GM19035 (cell line): ENCODE measurements at regions not wholly inside any gene's neighbourhood (a gene's known extent, or its start where the extent isn't known, plus 50 kb on each side); places are given as distances from the start of the nearest gene placed in this dataset.
"Not testable (repeated sequence)": the region's sequence is repeated elsewhere in the genome, so short reads cannot be mapped to it uniquely, and the experiment has no call there.

Experiments used
- ATAC-seq: cut with Tn5 transposase; IDR thresholded peaks from one replicate; pipeline ENCODE4 v1.9.1; 2021; ENCODE audit not compliant: unreplicated experiment

GRCh38 chr1:70812442-70813109 is 235.0 kb downstream of the PTGER3 start:
- no peak for ATAC-seq

GRCh38 chr1:70818401-70818800 is 229.2 kb downstream of the PTGER3 start:
- no peak for ATAC-seq

- ATAC-seq, result no peak
Observed at GRCh38 chr1:70819231-70819630, 228.4 kb downstream of the PTGER3 start.

- no peak for ATAC-seq
Observed at GRCh38 chr1:70819785-70820184, 227.8 kb downstream of the PTGER3 start.

- no peak for ATAC-seq
Observed at GRCh38 chr1:70820396-70820795, 227.2 kb downstream of the PTGER3 start.

- ATAC-seq, result no peak
Observed at GRCh38 chr1:70820995-70821394, 226.6 kb downstream of the PTGER3 start.

GRCh38 chr1:70826428-70826827 is 221.2 kb downstream of the PTGER3 start:
- ATAC-seq, result no peak

- no peak for ATAC-seq
Observed at GRCh38 chr1:70827030-70827429, 220.6 kb downstream of the PTGER3 start.

- no peak for ATAC-seq
Observed at GRCh38 chr1:70828177-70828576, 219.4 kb downstream of the PTGER3 start.

- ATAC-seq, result not testable (repeated sequence)
Observed at GRCh38 chr1:70834365-70834764, 213.3 kb downstream of the PTGER3 start.

- ATAC-seq, result no peak
Observed at GRCh38 chr1:70836456-70836855, 211.2 kb downstream of the PTGER3 start.

GRCh38 chr1:70840260-70840953 is 207.2 kb downstream of the PTGER3 start:
- no peak for ATAC-seq

- no peak for ATAC-seq
Observed at GRCh38 chr1:70842562-70842961, 205.1 kb downstream of the PTGER3 start.

GRCh38 chr1:70843452-70843851 is 204.2 kb downstream of the PTGER3 start:
- no peak for ATAC-seq

- no peak for ATAC-seq
Observed at GRCh38 chr1:70847013-70847412, 200.6 kb downstream of the PTGER3 start.

GRCh38 chr1:70855203-70855602 is 192.4 kb downstream of the PTGER3 start:
- ATAC-seq, result no peak

- no peak for ATAC-seq
Observed at GRCh38 chr1:70856201-70856600, 191.4 kb downstream of the PTGER3 start.

- no peak for ATAC-seq
Observed at GRCh38 chr1:70863239-70863638, 184.4 kb downstream of the PTGER3 start.

- no peak for ATAC-seq
Observed at GRCh38 chr1:70864302-70864701, 183.3 kb downstream of the PTGER3 start.

GRCh38 chr1:70866542-70867264 is 180.9 kb downstream of the PTGER3 start:
- no peak for ATAC-seq

GRCh38 chr1:70871790-70872189 is 175.8 kb downstream of the PTGER3 start:
- no peak for ATAC-seq

GRCh38 chr1:70874063-70874462 is 173.6 kb downstream of the PTGER3 start:
- ATAC-seq, result no peak
